ENCODE measurements at regions not wholly inside any gene's neighbourhood (a gene's known extent, or its start where the extent isn't known, plus 50 kb on each side); places are given as distances from the start of the nearest gene placed in this dataset.

DNA sequence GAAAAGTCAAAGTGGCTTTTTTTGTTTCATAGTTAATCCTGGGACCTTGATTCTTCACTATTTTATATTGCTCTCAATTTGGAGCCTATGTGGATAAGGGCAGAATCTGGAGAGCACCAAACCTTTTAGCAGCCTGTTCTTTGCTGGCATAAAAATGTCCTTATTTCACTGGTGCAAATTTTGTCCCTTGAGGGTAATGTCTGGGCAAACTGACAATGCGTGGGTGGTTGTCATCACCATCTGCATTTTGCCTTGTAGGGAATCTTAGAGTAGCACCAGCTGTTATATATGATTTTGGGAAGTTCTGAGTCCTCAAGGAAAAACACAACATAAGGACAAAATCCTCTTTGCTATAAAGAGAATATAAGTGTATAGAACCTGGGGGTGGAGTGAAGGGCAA lies 336.9 kb upstream of the HTR2A start:
- no peaks in the 10 kb centered on the region for H3K4me1 Mint-ChIP-seq
- H3K36me3 Mint-ChIP-seq (ENCODE audit: low read depth) = no peaks in the 10 kb centered on the region
- H3K9me3 ChIP-seq (ENCODE audit: control insufficient read depth, low read length, poor library complexity, severe bottlenecking) = no peaks in the 10 kb centered on the region
- H3K27me3 Mint-ChIP-seq = no peaks in the 10 kb centered on the region
- DNase-seq (no peak), ATAC-seq (no peak)
- H3K27ac Mint-ChIP-seq = no peak overlapping the region
- H3K4me3 Mint-ChIP-seq = no peak overlapping the region

DNA sequence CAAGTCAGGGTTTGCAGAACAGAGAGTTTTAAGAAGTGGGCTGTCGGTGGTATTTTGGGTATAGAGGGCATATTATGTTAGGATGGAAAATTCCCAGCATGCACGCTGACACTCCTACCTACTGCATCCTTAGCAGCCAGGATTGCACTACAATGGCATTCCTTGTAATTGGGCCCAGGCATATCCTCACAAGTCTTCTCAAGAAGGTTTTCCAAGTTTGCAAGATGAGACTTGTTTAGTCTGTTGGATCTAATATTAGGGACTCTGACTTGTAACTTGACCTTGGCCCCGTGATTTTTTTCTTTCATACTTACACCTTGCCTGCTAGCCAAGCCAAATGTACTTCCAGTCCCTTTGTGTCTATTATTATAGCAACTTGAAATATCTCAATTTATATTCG lies 335.7 kb upstream of the HTR2A start:
- no peak overlapping the region for H3K4me3 Mint-ChIP-seq
- H3K36me3 Mint-ChIP-seq (ENCODE audit: low read depth) = no peaks in the 10 kb centered on the region
- H3K4me1 Mint-ChIP-seq = no peaks in the 10 kb centered on the region
- H3K27ac Mint-ChIP-seq = no peak overlapping the region
- DNase-seq (no peak), ATAC-seq (no peak)
- H3K27me3 Mint-ChIP-seq = no peaks in the 10 kb centered on the region
- H3K9me3 ChIP-seq (ENCODE audit: control insufficient read depth, low read length, poor library complexity, severe bottlenecking) = no peaks in the 10 kb centered on the region

DNA sequence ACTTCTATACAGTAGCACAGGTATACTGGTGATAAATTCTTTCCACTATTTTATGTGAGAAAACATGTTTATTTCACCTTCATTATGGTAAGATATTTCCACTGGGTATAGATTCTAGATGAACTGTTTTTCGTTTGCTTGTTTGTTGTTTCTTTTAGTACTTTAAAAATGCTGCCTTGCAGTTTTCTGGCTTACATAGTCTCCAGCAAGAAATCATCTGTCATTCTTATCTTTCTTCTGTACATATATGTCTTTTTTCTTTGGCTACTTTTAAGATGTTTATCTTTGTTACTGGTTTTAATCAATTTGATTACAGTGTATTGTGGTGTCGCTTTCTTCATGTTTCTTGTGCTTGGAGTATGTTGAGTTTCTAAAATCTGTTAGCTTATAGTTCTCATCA lies 333.3 kb upstream of the HTR2A start:
- DNase-seq (no peak), ATAC-seq (no peak)
- no peaks in the 10 kb centered on the region for H3K4me1 Mint-ChIP-seq
- H3K9me3 ChIP-seq (ENCODE audit: control insufficient read depth, low read length, poor library complexity, severe bottlenecking) = no peaks in the 10 kb centered on the region
- H3K27me3 Mint-ChIP-seq = no peaks in the 10 kb centered on the region
- no peaks in the 10 kb centered on the region for H3K36me3 Mint-ChIP-seq (ENCODE audit: low read depth)
- H3K4me3 Mint-ChIP-seq = no peak overlapping the region
- no peak overlapping the region for H3K27ac Mint-ChIP-seq

DNA sequence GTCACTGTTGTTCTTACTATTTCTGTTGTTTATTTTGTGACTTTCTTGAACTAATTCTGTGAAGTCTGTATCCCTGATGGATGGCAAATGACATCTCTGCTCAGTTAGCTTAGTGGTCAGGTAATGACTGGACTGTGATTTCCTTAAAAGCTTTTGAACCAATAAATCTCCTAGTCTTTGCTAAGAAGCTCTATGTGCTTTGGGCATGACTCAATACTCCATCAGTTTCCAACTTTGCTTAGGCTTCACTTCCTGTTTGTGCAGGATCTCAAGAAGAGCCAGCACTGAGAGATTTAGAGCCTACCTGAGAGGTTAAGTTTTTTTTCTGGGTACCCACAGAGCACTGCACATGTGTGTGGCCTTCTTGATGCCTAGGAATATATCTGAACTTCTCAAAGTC lies 329.7 kb upstream of the HTR2A start:
- no peak overlapping the region for H3K4me3 Mint-ChIP-seq
- no peaks in the 10 kb centered on the region for H3K4me1 Mint-ChIP-seq
- DNase-seq (no peak), ATAC-seq (no peak)
- no peaks in the 10 kb centered on the region for H3K36me3 Mint-ChIP-seq (ENCODE audit: low read depth)
- no peaks in the 10 kb centered on the region for H3K27me3 Mint-ChIP-seq
- H3K27ac Mint-ChIP-seq = no peak overlapping the region
- no peaks in the 10 kb centered on the region for H3K9me3 ChIP-seq (ENCODE audit: control insufficient read depth, low read length, poor library complexity, severe bottlenecking)

DNA sequence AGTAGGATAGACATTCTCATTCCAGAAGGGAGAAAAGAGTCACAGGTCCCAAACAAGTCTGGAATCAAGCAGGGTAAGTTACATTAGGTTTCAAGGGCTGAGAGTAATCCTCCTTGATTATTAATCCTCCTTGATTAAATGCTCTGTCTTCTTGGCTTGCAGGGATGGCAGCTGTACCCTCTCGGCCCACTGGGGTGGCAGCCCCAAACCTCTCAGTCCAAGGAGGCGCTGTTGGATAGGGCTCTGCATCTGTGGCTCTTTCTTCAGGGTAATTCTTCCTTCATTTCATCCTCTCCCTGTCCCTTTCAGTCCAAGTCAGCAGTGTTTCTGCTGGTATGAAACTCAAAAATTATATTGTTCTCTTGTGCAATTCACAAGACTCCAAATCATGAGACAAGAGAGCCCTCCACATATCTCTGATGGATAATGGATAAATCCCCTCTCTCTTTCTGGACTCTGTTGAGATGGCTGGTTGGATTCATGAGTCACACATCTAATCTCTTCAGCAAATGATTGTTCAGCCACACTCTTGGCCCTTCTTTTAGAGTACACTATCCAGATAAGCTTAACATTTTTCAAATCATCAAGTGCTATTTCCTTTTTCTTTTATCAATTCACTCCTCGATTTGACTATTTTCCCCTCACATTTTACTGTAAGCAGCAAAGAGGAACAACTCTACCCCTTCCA lies 323.7 kb upstream of the HTR2A start:
- H3K9me3 ChIP-seq (ENCODE audit: control insufficient read depth, low read length, poor library complexity, severe bottlenecking) = no peaks in the 10 kb centered on the region
- no peak for DNase-seq
- Mint-ChIP-seq H3K27me3 (no peaks in the 10 kb centered on the region), H3K36me3 (ENCODE audit: low read depth) (no peaks in the 10 kb centered on the region), H3K4me3 (no peak overlapping the region), H3K4me1 (no peaks in the 10 kb centered on the region), H3K27ac (no peak overlapping the region)
- no peak for ATAC-seq

DNA sequence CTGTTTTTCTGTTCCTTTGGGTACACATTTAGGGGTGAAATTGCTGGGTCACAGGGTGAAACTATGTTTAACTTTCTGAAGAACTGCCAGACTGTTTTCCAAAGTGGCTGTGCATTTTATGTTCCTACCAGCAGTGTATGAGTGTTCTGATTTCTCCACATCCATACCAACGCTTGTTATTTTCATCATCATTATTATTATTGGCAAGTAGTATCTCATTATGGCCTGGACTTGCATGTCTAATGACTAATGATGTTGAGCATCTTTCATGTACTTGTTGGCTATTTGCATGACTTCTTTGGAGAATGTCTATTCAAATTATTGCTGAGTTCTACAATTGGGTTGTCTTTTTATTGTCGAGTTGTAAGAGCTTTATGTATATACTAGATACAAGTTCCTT lies 321.8 kb upstream of the HTR2A start:
- no peaks in the 10 kb centered on the region for H3K9me3 ChIP-seq (ENCODE audit: control insufficient read depth, low read length, poor library complexity, severe bottlenecking)
- Mint-ChIP-seq H3K4me3 (no peak overlapping the region), H3K4me1 (no peaks in the 10 kb centered on the region), H3K36me3 (ENCODE audit: low read depth) (no peaks in the 10 kb centered on the region), H3K27ac (no peak overlapping the region), H3K27me3 (no peaks in the 10 kb centered on the region)
- DNase-seq (no peak), ATAC-seq (no peak)

DNA sequence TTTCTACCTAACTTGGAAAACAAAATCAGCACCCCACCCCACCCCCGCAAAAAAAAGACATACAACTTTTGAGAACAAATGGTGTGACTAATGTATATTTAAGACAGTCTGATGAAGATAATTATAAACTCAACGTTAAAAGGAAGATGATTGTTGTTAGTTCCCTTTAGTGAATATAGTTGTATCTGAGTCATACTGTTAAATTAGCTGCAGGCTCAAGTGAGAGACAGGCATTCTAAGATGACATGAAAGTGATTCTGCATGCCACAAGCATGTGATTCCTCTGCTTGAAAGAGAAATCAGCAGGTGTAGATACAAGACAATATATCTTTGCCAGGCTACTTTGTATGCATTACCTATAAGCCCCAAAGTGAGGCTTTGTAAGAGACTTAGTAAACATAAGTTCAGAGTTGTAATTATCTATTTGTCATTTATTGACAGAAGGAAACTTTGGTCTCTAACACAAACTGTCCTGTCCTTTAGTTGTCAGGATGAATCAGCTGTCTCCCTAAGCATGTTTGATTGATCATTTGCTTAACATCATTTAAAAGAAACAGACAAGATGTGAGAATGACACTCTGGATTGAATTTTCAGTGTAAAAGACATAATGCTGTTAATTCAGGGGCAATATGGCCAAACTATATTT lies 319.4 kb upstream of the HTR2A start:
- no peak overlapping the region for H3K27ac Mint-ChIP-seq
- no peaks in the 10 kb centered on the region for H3K4me1 Mint-ChIP-seq
- H3K36me3 Mint-ChIP-seq (ENCODE audit: low read depth) = no peaks in the 10 kb centered on the region
- no peaks in the 10 kb centered on the region for H3K27me3 Mint-ChIP-seq
- no peak for ATAC-seq
- no peaks in the 10 kb centered on the region for H3K9me3 ChIP-seq (ENCODE audit: control insufficient read depth, low read length, poor library complexity, severe bottlenecking)
- H3K4me3 Mint-ChIP-seq = no peak overlapping the region
- DNase-seq = no peak

DNA sequence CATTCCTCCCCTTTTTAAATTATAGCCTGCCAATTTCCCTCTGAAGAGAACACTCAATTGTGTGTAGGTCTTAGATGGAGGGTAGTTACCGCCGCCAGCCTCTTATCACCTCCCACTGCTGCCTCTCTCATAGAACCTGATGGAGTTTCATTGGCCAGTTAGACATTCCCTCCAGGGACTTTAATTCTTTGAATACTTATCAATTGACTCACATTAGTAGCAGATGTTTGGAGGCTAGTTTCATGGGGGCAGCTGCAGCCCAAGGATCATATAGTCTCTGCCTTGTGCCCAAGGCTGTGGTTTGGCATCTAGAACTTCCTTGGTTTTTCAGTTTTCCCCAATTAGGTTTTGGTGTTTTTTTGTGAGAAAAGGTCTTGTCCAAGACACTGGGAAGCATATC lies 318.9 kb upstream of the HTR2A start:
- H3K4me3 Mint-ChIP-seq = no peak overlapping the region
- no peak overlapping the region for H3K27ac Mint-ChIP-seq
- H3K27me3 Mint-ChIP-seq = no peaks in the 10 kb centered on the region
- DNase-seq = no peak
- no peaks in the 10 kb centered on the region for H3K9me3 ChIP-seq (ENCODE audit: control insufficient read depth, low read length, poor library complexity, severe bottlenecking)
- no peaks in the 10 kb centered on the region for H3K36me3 Mint-ChIP-seq (ENCODE audit: low read depth)
- no peaks in the 10 kb centered on the region for H3K4me1 Mint-ChIP-seq
- no peak for ATAC-seq

DNA sequence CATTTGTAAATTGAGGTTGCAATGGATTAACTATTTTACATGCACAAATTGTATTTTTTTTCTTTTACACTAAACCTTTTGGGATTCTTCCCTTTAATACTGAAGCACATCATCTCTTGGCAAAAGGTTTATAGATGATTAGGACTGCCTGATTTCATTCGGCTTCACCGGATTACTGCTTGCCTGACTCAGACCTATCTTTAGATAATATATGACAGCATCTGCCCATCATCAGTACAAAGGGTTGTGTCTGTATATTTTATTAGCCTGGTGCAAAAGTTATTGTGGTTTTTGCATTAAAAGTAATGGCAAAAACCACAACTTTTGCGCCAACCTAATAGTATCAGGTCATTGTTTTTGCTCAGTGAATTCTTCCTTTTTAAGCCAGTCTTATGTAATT lies 316.2 kb upstream of the HTR2A start:
- H3K36me3 Mint-ChIP-seq (ENCODE audit: low read depth) = no peaks in the 10 kb centered on the region
- no peaks in the 10 kb centered on the region for H3K27me3 Mint-ChIP-seq
- H3K27ac Mint-ChIP-seq = no peak overlapping the region
- no peak for ATAC-seq
- no peaks in the 10 kb centered on the region for H3K4me1 Mint-ChIP-seq
- H3K4me3 Mint-ChIP-seq = no peak overlapping the region
- DNase-seq = no peak
- no peaks in the 10 kb centered on the region for H3K9me3 ChIP-seq (ENCODE audit: control insufficient read depth, low read length, poor library complexity, severe bottlenecking)

DNA sequence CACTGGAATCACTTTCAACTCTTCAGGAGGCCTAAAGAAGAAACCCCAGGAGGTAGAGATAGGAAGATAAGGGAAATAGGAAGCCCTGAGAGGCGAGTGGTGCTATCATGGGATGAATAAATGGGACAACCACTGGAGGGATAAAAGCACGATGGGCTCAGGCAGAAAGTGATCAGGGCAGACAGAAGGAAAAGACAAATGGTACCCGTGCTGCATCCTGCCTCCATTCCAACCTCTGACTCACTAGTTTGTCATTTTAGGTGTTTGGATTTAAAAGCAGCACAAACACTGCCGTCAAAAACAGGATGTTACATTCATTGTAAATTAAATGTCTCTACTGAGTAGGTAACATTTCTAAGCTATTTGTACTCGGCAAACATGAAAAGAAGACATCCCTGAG lies 314.3 kb upstream of the HTR2A start:
- DNase-seq = no peak
- Mint-ChIP-seq H3K27me3 (no peaks in the 10 kb centered on the region), H3K4me1 (no peaks in the 10 kb centered on the region), H3K36me3 (ENCODE audit: low read depth) (no peaks in the 10 kb centered on the region), H3K4me3 (no peak overlapping the region), H3K27ac (no peak overlapping the region)
- ATAC-seq = no peak
- no peaks in the 10 kb centered on the region for H3K9me3 ChIP-seq (ENCODE audit: control insufficient read depth, low read length, poor library complexity, severe bottlenecking)

DNA sequence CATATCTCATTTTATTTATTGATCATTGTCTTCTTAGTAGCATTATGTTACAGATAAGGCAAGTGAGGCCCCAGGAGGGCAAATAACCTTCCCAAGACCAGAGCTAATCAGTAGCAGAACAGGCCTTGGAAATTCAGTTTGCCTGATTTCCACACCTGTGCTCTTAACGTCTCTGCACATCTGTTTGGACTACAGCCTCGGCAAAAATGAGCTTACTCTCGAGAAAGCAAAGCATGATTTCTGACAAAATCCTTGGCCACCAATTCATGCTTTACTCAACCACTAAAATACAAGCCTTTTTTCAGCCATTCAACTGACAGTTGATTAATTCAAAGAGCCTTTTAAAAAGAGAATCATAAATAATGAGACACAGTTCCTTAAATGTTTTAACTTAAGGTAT lies 309.3 kb upstream of the HTR2A start:
- H3K4me1 Mint-ChIP-seq = no peaks in the 10 kb centered on the region
- no peak overlapping the region for H3K27ac Mint-ChIP-seq
- H3K36me3 Mint-ChIP-seq (ENCODE audit: low read depth) = no peaks in the 10 kb centered on the region
- ATAC-seq = no peak
- H3K9me3 ChIP-seq (ENCODE audit: control insufficient read depth, low read length, poor library complexity, severe bottlenecking) = no peaks in the 10 kb centered on the region
- no peak for DNase-seq
- no peak overlapping the region for H3K4me3 Mint-ChIP-seq
- H3K27me3 Mint-ChIP-seq = no peaks in the 10 kb centered on the region

DNA sequence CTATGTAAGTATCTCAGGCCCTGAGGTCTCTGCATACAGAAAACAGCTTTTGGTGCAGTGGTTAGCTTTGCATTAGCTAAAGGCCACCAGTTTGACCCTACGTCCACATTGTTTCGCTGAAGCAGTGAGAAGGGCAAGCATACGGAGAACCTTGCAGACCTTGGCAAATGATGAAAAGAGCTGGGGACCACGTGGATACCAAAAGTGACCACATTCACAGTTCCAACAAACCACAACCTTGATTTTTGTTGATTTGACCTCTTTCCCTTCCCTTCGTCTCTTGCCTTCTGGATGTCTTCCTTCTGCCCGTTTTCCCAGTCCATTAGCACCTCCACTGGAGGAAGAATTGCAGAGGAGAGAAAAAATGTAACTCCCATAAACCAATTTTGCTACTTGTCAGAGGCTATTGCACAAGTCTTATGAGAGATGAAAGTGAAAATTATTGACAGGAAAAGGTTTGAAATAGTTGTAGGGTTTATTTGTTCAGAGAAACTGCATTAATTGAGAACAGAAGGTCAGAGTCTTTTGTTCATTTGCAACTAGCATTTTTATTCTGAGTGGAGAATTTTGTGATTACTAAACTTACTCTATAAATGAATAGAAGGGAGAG lies 293.9 kb upstream of the HTR2A start:
- Mint-ChIP-seq H3K27ac (no peak overlapping the region), H3K27me3 (no peaks in the 10 kb centered on the region), H3K36me3 (ENCODE audit: low read depth) (no peaks in the 10 kb centered on the region), H3K4me1 (no peaks in the 10 kb centered on the region), H3K4me3 (no peak overlapping the region)
- no peaks in the 10 kb centered on the region for H3K9me3 ChIP-seq (ENCODE audit: control insufficient read depth, low read length, poor library complexity, severe bottlenecking)
- ATAC-seq (no peak), DNase-seq (no peak)

DNA sequence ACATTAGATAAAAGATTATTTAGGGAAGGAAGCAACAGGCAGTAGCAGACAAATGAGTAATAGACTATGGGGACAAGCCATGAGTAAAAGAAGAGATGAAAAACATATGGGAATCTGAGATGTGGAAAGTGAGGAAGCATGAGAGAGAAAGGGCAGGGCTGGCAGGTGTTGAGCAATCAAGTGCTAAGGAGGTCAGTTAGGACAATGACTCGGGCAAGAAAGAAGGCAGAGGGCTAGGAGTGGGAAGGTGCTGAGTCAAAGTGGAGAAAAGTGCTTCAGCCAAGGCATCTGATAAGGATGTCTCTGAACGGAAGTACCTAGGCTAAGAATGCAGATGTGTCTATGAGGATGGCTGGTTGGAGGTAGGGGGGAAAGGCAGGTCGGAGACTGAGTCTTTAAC lies 291.9 kb upstream of the HTR2A start:
- no peaks in the 10 kb centered on the region for H3K9me3 ChIP-seq (ENCODE audit: control insufficient read depth, low read length, poor library complexity, severe bottlenecking)
- Mint-ChIP-seq H3K4me3 (no peak overlapping the region), H3K36me3 (ENCODE audit: low read depth) (no peaks in the 10 kb centered on the region), H3K27me3 (peaks cover 4% of the 10 kb centered on the region), H3K27ac (no peak overlapping the region), H3K4me1 (no peaks in the 10 kb centered on the region)
- ATAC-seq (no peak), DNase-seq (no peak)

DNA sequence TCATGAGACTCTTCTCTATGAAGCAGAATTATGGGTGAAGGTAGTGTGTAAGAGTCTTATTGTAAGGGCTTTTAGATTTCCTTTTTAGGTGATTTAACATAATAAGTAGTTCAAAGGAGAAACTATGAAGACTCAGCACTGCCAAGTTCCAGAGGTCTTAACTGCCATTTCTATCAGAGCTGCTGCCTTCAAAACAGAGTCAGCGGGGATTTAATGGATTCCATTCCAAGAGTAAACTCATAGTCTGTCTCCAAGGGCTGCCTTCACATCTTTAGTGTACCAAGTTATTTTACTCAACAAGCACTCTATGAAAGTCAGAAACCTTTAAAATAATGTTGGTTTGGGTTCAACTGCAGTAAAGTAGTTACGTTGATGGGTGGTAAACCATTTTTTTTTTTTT lies 289.6 kb upstream of the HTR2A start:
- H3K27me3 Mint-ChIP-seq = peaks cover 4% of the 10 kb centered on the region
- DNase-seq (no peak), ATAC-seq (no peak)
- H3K9me3 ChIP-seq (ENCODE audit: control insufficient read depth, low read length, poor library complexity, severe bottlenecking) = no peaks in the 10 kb centered on the region
- no peak overlapping the region for H3K4me3 Mint-ChIP-seq
- H3K4me1 Mint-ChIP-seq = no peaks in the 10 kb centered on the region
- H3K27ac Mint-ChIP-seq = no peak overlapping the region
- H3K36me3 Mint-ChIP-seq (ENCODE audit: low read depth) = no peaks in the 10 kb centered on the region
